Fibroblast of lung (primary cell): ENCODE measurements at regions not wholly inside any gene's neighbourhood (a gene's known extent, or its start where the extent isn't known, plus 50 kb on each side); places are given as distances from the start of the nearest gene placed in this dataset.

Experiments
- EZH2 ChIP-seq: IDR thresholded peaks from 2 replicates; pipeline ENCODE4 v1.5.1; 2012; ENCODE audit warnings: low read length, control low read depth, mild to moderate bottlenecking; ENCODE audit errors: missing control alignments
- TF ChIP-seq, protein P1 (sequence below), 2 donors: IDR thresholded peaks in 1 of 2; conservative IDR thresholded peaks in 1 of 2; 1 replicate in 1 of 2; 2 replicates in 1 of 2; pipeline ENCODE4 v1.5.1; 2011 to 2012; ENCODE audit warnings: low read length in 2 of 2, control low read depth in 1 of 2, inconsistent platforms in 1 of 2, low read depth in 1 of 2, mild to moderate bottlenecking in 1 of 2

DNA sequence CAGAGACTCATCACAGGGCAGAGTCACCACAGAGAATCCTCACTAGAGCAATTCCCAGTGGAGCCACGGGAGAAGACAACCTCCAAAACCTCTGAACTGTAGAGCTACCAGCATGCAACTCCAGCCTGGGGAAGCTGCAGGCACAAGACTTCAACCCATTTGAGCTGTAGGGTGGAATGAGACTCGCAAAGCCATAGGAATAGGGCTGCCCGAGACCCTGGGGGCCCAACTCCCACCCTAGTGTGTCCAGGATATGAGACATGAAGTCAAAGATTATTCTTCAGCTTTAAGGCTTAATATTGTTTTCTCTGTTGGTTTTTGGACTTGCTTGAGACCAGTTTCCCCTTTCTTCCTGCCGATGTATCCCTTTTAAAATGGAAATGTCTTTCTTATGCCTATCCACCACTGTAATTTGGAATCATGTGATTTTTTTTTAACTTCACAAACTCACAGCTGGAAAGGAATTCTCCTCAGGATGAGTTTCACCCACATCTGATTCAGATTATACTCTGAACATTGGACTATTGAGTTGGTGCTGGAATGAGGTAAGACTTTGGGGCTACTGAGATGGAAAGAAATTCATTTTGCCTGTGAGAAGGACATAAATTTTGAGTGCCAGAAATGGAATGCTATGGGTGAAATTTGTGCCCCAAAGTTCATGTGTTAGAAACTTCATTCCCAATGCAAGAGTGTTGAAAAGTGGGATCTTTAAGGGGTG lies 59.6 kb upstream of the ST6GALNAC5 start:
- no peak for TF ChIP-seq EZH2
- TF ChIP-seq, protein P1, sequence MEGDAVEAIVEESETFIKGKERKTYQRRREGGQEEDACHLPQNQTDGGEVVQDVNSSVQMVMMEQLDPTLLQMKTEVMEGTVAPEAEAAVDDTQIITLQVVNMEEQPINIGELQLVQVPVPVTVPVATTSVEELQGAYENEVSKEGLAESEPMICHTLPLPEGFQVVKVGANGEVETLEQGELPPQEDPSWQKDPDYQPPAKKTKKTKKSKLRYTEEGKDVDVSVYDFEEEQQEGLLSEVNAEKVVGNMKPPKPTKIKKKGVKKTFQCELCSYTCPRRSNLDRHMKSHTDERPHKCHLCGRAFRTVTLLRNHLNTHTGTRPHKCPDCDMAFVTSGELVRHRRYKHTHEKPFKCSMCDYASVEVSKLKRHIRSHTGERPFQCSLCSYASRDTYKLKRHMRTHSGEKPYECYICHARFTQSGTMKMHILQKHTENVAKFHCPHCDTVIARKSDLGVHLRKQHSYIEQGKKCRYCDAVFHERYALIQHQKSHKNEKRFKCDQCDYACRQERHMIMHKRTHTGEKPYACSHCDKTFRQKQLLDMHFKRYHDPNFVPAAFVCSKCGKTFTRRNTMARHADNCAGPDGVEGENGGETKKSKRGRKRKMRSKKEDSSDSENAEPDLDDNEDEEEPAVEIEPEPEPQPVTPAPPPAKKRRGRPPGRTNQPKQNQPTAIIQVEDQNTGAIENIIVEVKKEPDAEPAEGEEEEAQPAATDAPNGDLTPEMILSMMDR (conservative IDR thresholded peaks at IDR 0.05 in 1 of 2, IDR thresholded peaks at IDR 0.05 in 1 of 2; ENCODE audit: low read depth in 1 of 2, low read length in 2 of 2), result no peak
